ENCODE measurements at regions not wholly inside any gene's neighbourhood (a gene's known extent, or its start where the extent isn't known, plus 50 kb on each side); places are given as distances from the start of the nearest gene placed in this dataset.

- TF ChIP-seq EZH2 (IDR thresholded peaks at IDR 0.05; ENCODE audit: borderline replicate concordance), result no peak
- no peak for TF ChIP-seq CTCF (IDR thresholded peaks at IDR 0.05; ENCODE audit: poor library complexity)
Observed at GRCh38 chr6:47405273-47405672, 72.3 kb upstream of the CD2AP start.

Measured in hepatocyte (in vitro differentiated cells).